ENCODE measurements at regions not wholly inside any gene's neighbourhood (a gene's known extent, or its start where the extent isn't known, plus 50 kb on each side); places are given as distances from the start of the nearest gene placed in this dataset.

DNA sequence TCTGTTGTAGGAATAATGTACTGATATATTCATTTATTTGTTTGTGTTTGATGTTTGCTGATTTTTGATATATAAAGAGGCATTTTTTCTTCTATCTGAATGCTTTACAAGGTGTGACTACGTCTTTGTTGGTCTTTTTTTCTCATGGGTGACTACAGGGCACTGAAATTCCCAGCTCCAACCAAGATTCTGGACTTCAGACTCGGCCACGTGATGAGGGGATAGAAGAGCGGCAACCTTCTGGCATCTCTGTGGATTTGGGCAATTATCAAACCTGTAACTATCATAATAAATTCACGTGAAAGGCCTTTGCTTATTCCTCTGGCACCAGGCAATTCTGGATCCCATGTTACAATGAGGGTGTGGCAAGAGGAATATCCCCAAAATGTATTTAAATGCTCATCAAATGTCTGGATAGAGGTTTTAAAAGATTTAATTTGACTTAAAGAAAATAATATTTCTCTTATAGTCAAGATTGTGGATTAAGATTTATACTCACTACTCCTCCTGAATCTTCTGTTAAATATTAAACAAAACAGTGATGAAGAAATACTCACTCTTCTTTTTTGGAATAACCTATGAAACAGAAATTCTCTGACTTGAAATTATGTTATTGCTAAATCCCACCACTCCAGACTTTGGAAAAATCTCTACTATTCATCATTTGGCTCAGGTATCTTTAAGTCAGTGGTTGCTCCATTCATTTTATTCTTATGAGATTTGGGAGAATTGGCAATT, 276.3 kb downstream of the GPR37 start:
- no peak for DNase-seq

DNA sequence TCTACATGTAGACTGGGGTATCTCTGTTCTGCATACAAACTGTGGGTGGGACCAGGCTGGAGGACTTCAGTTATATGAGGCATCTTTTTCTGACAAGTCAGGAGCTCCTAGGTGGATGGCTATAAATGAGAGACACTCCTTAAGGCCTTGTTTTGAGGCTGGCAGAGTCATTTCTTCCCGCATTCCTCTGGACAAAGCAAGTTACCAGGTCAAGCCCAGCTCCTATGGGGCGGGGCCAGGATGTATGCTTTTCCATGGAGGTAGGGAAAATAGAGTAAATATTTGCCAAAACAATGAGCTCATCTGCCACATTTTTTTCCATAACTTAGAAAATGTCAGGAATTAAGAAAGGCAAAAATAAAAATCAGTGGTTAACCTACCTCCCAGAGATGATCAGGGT, 283.4 kb downstream of the GPR37 start:
- DNase-seq = no peak

GRCh38 chr7:124480821-124481290, 284.7 kb downstream of the GPR37 start:
- DNase-seq = no peak

GRCh38 chr7:124480036-124480820, 285.4 kb downstream of the GPR37 start:
- no peak for DNase-seq

GRCh38 chr7:124462249-124462648, 303.3 kb downstream of the GPR37 start:
- no peak for DNase-seq

- DNase-seq = no peak
Observed at GRCh38 chr7:124460555-124460954, 305.0 kb downstream of the GPR37 start.

- no peak for DNase-seq
Observed at GRCh38 chr7:124460056-124460450, 305.5 kb downstream of the GPR37 start.

- no peak for DNase-seq
Observed at GRCh38 chr7:124459101-124460055, 306.2 kb downstream of the GPR37 start.

GRCh38 chr7:124457841-124458240, 307.8 kb downstream of the GPR37 start:
- no peak for DNase-seq

DNA sequence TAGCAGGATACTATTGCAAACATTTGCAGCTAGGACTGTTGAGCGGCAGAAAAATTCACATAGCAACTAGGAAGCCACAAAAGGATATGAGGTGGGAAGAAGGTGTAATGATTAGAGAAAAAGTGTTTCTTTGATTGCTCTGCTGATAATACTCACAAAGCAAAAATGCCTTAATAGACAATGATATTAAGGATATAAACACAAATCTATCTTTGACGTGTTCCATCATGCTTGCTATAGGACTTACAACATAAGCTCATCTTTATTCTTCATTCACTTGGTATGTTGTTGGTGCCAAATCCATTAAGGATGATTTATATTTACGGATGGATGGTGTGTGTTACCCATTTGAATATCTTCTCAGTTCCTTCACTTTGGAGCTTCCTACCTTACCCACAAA, 309.3 kb downstream of the GPR37 start:
- no peak for DNase-seq

- DNase-seq = no peak
Observed at GRCh38 chr7:124452186-124452585, 313.4 kb downstream of the GPR37 start.

DNA sequence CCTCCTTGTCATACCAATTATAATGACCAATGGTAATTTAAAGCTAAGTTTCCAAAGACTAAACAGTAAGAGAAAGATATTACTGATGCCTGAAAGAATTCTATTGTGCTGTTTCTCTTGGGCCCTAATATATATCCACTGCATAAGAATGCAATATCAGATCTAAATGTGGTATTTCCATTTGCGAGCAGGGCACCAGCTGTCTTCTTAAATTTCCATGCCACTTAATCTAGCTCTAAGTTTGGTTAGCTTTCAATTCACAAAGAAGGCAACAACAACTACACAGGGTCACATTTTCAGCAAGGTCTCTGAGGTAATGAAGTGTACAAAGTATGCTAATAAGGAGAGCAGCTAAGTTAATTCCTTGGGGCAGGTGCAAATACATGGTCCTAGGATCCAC, 315.7 kb downstream of the GPR37 start:
- no peak for DNase-seq

GRCh38 chr7:124444696-124445480, 320.7 kb downstream of the GPR37 start:
- no peak for DNase-seq

- no peak for DNase-seq
Observed at GRCh38 chr7:124443762-124444161, 321.8 kb downstream of the GPR37 start.

- no peak for DNase-seq
Observed at GRCh38 chr7:124440081-124440480, 325.5 kb downstream of the GPR37 start.

GRCh38 chr7:124432009-124432578, 333.5 kb downstream of the GPR37 start:
- no peak for DNase-seq

GRCh38 chr7:124429923-124430322, 335.7 kb downstream of the GPR37 start:
- no peak for DNase-seq

- no peak for DNase-seq
Observed at GRCh38 chr7:124428781-124429180, 336.8 kb downstream of the GPR37 start.

DNA sequence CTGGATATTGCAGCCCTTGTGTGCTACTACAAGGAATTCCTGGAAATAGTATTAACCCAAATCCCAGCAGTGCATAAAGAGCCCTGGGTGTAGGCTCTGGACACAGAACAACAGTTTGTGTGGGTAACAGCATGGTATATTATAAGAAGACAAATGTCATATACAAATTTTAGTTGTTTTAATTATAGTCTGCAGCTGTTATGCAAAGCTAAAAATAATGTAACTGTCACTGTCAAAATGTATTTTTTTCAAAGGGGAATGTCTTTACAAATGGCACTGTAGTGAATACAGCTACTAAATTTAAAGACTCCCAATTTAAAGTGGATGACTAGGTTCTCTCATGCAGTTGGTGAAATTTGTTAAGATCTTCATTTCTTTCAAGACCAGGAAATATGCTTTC, 339.0 kb downstream of the GPR37 start:
- no peak for DNase-seq

DNA sequence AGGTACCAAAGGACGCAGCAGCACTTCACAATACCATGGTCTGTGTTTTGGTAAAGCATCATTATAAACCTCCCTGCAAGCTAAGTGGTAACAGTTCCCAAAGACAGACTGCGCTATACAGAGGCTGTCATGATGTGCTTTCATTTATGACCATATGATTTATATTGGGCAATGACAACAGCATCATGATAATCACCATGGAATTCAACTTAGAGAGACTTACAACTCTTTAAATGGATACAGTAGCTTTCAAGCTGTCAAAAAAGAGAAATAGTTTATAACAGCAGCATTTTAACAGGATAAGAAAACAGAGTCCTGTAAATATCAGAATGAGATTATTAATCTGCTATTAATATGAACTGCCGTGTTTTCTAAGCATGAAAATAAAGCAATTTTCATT, 341.7 kb downstream of the GPR37 start:
- DNase-seq = no peak

DNA sequence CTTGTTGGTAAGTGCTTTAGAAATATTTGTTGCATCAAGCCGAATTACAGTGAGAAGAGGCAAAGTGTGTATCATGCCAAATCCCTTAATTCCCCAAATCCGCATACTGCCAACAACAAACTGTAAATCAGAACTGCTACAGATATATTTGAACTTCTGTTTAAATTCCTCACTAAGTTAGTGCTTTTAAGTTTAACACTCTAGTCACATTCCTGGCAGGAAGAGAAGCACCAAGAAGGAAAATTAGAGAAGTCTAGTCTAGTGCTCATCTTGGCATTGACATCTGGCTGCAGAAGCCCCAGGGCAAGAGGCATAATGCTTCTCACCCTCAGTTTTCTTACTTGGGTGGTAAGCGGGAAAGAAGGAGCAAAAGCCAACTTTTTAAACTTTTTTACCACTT, 343.5 kb downstream of the GPR37 start:
- DNase-seq = no peak

- no peak for DNase-seq
Observed at GRCh38 chr7:124420367-124420766, 345.2 kb downstream of the GPR37 start.

Measured in activated CD4-positive, alpha-beta T cell treated with anti-CD3 and anti-CD28 coated beads, Interleukin-2, amount 50 U/mL, for 48 hours (primary cell).